Activated naive CD8-positive, alpha-beta T cell treated with anti-CD3 and anti-CD28 coated beads, Interleukin-2, amount 50 U/mL, for 24 hours (primary cell): ENCODE measurements at regions not wholly inside any gene's neighbourhood (a gene's known extent, or its start where the extent isn't known, plus 50 kb on each side); places are given as distances from the start of the nearest gene placed in this dataset.
A peak's percentile ranks its signal among the peaks of the same experiment; 100 is the strongest.

ENCODE experiments used
- ATAC-seq: fragments of 150-1000 bp; cut with Tn5 transposase; one replicate; pipeline ENCODE4 v1.10.0; 2021
- DNase-seq: peaks from one replicate; pipeline ENCODE4 v3.0.0; 2021
- H3K27ac Mint-ChIP-seq: one replicate; pipeline ENCODE4 v1.8.0; 2021; ENCODE audit warnings: mild to moderate bottlenecking, mixed read lengths
- H3K27me3 Mint-ChIP-seq: one replicate; pipeline ENCODE4 v1.8.0; 2021; ENCODE audit warnings: mixed read lengths
- H3K36me3 Mint-ChIP-seq: one replicate; pipeline ENCODE4 v1.8.0; 2021; ENCODE audit warnings: low read depth, mixed read lengths
- H3K4me1 Mint-ChIP-seq: one replicate; pipeline ENCODE4 v1.8.0; 2021; ENCODE audit warnings: mixed read lengths
- H3K4me3 Mint-ChIP-seq: one replicate; pipeline ENCODE4 v1.8.0; 2021; ENCODE audit warnings: mild to moderate bottlenecking, moderate library complexity, mixed read lengths
- H3K9me3 Mint-ChIP-seq: one replicate; pipeline ENCODE4 v1.8.0; 2021; ENCODE audit warnings: mixed read lengths

DNA sequence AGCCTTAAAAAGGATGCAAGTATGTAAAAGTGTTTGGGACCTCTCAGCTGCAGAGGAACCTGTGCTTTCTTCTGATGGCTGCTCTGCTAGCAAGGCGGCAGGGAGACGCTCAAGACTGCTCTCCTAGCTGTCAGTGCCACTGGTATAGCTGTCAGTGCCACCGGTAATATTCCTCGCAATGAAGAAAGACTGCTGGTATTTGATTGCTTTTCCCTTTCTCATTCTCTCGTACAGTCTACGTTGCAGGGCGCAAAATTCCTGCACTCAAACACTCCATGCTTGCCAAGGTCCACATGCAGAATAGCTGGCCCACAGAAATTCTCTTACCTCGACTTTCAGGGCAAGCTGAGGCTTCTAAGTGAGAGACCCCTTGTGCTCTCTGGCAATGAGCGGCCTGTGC, 432.6 kb upstream of the KLF6 start:
- peaks cover 8% of the 10 kb centered on the region for H3K9me3 Mint-ChIP-seq
- DNase-seq (no peak), ATAC-seq (no peak)
- peaks cover 7% of the 10 kb centered on the region for H3K27me3 Mint-ChIP-seq
- peaks cover 30% of the 10 kb centered on the region for H3K4me1 Mint-ChIP-seq
- no peak overlapping the region for H3K4me3 Mint-ChIP-seq
- H3K36me3 Mint-ChIP-seq: peaks cover 6% of the 10 kb centered on the region
- H3K27ac Mint-ChIP-seq: no peak overlapping the region

DNA sequence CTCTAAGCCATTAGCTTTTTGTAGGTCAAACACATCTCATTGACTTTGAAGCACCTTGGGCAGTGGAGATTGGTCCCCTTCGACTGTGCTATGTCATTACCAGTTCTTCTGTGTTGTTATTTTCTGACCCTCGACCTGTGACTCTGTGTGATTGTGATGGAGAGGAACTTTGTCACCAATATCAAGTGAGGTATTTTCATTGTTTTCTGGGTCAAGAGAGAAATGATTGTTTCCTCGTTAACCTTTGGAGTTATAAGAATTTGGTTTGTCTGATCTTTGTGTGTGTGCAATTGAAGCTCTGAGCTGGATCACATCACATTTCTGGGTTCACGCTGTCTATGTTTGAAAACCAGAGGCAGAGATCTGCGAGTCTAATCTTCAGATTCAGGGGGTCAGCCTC, 432.2 kb upstream of the KLF6 start:
- Mint-ChIP-seq H3K4me1 (peaks cover 30% of the 10 kb centered on the region), H3K27ac (no peak overlapping the region), H3K9me3 (peaks cover 8% of the 10 kb centered on the region), H3K4me3 (no peak overlapping the region), H3K36me3 (peaks cover 6% of the 10 kb centered on the region), H3K27me3 (peaks cover 7% of the 10 kb centered on the region)
- DNase-seq (no peak), ATAC-seq (no peak)

DNA sequence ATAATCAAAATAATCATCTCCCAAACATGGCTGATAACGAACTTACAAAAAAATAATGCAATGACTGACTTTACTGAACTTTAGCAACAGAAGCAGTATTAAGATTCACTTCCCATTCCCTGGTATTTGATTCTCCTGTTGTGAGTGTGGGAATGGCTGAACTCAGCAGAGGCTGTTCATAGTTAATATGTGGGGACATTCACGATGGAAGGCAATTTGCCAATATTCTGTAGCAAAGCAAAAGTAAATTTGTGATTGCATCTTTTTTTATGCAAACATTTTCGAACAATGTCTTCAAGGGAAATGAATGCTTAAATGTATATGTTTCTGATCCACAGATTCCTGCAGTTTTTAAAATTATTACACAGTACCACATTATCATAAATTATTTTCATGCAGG, 431.7 kb upstream of the KLF6 start:
- Mint-ChIP-seq H3K4me3 (no peak overlapping the region), H3K9me3 (peaks cover 8% of the 10 kb centered on the region), H3K27ac (peak overlapping the region; percentile 40), H3K4me1 (peaks cover 30% of the 10 kb centered on the region), H3K27me3 (peaks cover 7% of the 10 kb centered on the region), H3K36me3 (peaks cover 6% of the 10 kb centered on the region)
- ATAC-seq: no peak
- DNase-seq: no peak

DNA sequence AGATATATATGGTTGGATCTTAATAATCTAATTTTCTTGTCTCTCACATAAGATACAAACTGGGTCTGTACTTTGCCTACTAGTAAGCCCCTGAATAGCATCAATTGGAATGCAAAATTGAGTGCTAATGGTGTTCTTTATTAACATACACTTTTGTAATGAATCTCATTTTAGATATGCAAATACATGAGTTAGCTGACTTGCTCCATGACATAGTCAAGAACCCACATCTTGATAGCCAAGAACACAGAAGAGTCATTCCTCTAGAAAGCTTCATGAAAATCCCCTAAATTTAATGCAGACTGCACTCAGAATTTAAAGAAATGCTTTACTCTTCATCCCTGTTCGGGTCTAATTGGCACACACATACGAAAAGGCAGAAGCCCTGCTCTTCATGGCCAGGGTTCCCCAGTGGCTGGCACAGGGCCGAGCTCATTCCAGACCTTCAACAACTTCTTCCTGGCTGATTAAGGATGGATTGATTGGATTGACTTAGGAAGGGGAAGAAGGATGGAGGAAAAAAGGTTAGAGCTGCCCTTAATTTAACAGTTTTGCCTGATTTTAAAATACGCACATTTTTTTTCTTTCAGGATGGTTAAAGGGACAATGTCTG, 431.1 kb upstream of the KLF6 start:
- Mint-ChIP-seq H3K27ac (peak overlapping the region; percentile 40), H3K9me3 (peaks cover 8% of the 10 kb centered on the region), H3K36me3 (peaks cover 4% of the 10 kb centered on the region), H3K27me3 (peaks cover 7% of the 10 kb centered on the region), H3K4me1 (peaks cover 23% of the 10 kb centered on the region), H3K4me3 (no peak overlapping the region)
- no peak for DNase-seq
- ATAC-seq: no peak

DNA sequence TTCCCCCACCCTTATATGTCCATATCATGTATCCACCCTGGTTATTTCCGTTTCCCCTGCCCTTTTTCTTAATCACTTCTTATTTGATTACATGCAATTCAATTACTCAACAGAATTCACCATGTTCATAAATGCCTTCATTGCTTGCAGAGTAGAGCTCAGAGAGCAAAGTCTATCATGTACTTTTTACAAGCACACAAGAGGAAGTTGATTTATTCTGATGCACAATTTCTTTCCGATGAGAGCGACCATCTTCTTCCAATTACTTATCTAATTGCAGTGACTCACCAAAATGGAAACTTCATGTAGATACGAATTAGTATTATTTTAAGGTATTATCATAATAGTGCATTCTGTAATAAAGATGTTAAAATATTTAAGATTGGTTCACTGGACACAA, 430.5 kb upstream of the KLF6 start:
- H3K36me3 Mint-ChIP-seq: peaks cover under 1% of the 10 kb centered on the region

DNA sequence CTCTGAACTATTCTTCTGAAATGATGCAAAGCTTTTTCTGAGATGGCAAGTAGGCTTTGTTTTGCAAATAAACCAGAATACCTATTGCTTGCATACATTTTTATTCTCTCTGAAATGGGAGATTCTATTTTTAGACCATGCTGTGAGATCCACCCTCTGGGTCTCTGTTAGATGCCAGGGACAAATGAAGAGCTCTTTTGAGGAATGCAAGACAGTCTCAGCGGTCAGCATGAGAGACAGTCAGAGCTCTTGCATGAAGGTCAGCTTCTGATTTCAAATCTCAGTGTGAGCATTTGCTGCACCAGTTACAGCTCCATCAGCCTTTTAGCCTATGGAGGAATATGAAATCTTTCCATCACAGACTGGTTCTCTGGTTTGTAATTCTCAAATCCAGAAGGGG, 429.9 kb upstream of the KLF6 start:
- peaks cover 2% of the 10 kb centered on the region for H3K9me3 Mint-ChIP-seq
- H3K4me1 Mint-ChIP-seq: peaks cover 17% of the 10 kb centered on the region
- H3K36me3 Mint-ChIP-seq: no peaks in the 10 kb centered on the region
- ATAC-seq (no peak), DNase-seq (no peak)
- no peak overlapping the region for H3K4me3 Mint-ChIP-seq
- H3K27me3 Mint-ChIP-seq: peaks cover 7% of the 10 kb centered on the region
- no peak overlapping the region for H3K27ac Mint-ChIP-seq

More for the DNA sequence above, 430.5 kb upstream of the KLF6 start:
- Mint-ChIP-seq H3K4me3 (no peak overlapping the region), H3K27ac (no peak overlapping the region), H3K4me1 (peaks cover 18% of the 10 kb centered on the region), H3K9me3 (peaks cover 4% of the 10 kb centered on the region), H3K27me3 (peaks cover 7% of the 10 kb centered on the region)
- no peak for ATAC-seq
- no peak for DNase-seq

GRCh38 chr10:4213441-4213840, 428.4 kb upstream of the KLF6 start:
- H3K27me3 Mint-ChIP-seq: peaks cover 7% of the 10 kb centered on the region
- no peaks in the 10 kb centered on the region for H3K36me3 Mint-ChIP-seq
- no peak for DNase-seq
- no peak overlapping the region for H3K4me3 Mint-ChIP-seq
- peaks cover 17% of the 10 kb centered on the region for H3K4me1 Mint-ChIP-seq
- no peaks in the 10 kb centered on the region for H3K9me3 Mint-ChIP-seq
- H3K27ac Mint-ChIP-seq: no peak overlapping the region
- no peak for ATAC-seq

GRCh38 chr10:4212111-4212630, 427.2 kb upstream of the KLF6 start:
- peaks cover 10% of the 10 kb centered on the region for H3K27me3 Mint-ChIP-seq
- ATAC-seq: no peak
- H3K4me1 Mint-ChIP-seq: peaks cover 17% of the 10 kb centered on the region
- H3K4me3 Mint-ChIP-seq: no peak overlapping the region
- H3K9me3 Mint-ChIP-seq: no peaks in the 10 kb centered on the region
- H3K27ac Mint-ChIP-seq: no peak overlapping the region
- DNase-seq: no peak
- H3K36me3 Mint-ChIP-seq: no peaks in the 10 kb centered on the region

- no peak for ATAC-seq
- Mint-ChIP-seq H3K27ac (no peak overlapping the region), H3K4me1 (no peaks in the 10 kb centered on the region), H3K9me3 (no peaks in the 10 kb centered on the region), H3K4me3 (no peak overlapping the region), H3K27me3 (peaks cover 9% of the 10 kb centered on the region), H3K36me3 (no peaks in the 10 kb centered on the region)
- no peak for DNase-seq
Observed at GRCh38 chr10:4208499-4208898, 423.5 kb upstream of the KLF6 start.

DNA sequence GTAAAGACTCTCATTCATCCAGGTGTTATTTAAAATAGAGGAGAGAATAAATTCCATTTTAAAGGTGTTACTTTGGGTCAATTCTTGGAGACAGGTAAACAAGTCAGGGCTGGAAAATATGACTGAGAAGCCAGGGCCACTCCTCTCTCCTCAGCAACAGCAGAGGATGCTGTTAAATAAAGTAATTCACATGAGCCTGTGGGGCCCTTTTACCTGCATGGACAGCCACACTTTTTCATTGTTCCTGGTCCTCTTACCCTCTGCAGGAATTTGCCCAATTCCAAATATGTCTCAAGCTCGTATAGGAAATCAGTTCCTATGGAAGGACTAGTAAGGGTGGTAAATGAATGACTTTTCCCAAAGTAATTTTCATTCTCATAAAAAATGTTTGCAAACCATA, 420.1 kb upstream of the KLF6 start:
- ATAC-seq (no peak), DNase-seq (no peak)
- H3K27me3 Mint-ChIP-seq: peaks cover 9% of the 10 kb centered on the region
- H3K36me3 Mint-ChIP-seq: no peaks in the 10 kb centered on the region
- H3K27ac Mint-ChIP-seq: no peak overlapping the region
- H3K4me1 Mint-ChIP-seq: no peaks in the 10 kb centered on the region
- H3K4me3 Mint-ChIP-seq: no peak overlapping the region
- H3K9me3 Mint-ChIP-seq: no peaks in the 10 kb centered on the region

DNA sequence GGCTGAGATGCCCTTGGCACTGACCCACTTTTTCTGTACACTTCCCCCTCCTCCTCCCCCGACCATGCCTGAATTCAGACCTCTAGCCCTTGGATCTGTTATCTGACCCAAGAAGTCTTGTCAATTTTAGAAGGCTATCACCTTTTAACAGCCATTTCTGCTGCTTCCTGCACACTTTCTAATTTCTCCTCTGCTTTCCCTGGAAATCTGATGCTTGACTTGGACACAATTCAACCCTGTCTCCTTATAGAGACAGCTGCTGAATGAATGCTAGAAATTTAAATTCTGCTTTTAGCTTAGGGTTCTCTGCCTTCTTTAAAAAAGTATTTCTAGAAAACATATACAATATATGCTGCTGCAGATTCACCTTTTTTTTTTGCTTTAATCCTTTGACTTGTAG, 417.9 kb upstream of the KLF6 start:
- Mint-ChIP-seq H3K27ac (no peak overlapping the region), H3K27me3 (peaks cover 3% of the 10 kb centered on the region), H3K9me3 (no peaks in the 10 kb centered on the region), H3K36me3 (no peaks in the 10 kb centered on the region), H3K4me3 (no peak overlapping the region), H3K4me1 (no peaks in the 10 kb centered on the region)
- DNase-seq (no peak), ATAC-seq (no peak)

- no peak overlapping the region for H3K27ac Mint-ChIP-seq
- H3K27me3 Mint-ChIP-seq: peaks cover 1% of the 10 kb centered on the region
- ATAC-seq (no peak), DNase-seq (no peak)
- H3K36me3 Mint-ChIP-seq: no peaks in the 10 kb centered on the region
- H3K4me3 Mint-ChIP-seq: no peak overlapping the region
- H3K9me3 Mint-ChIP-seq: no peaks in the 10 kb centered on the region
- peaks cover under 1% of the 10 kb centered on the region for H3K4me1 Mint-ChIP-seq
Observed at GRCh38 chr10:4201866-4202825, 417.1 kb upstream of the KLF6 start.

GRCh38 chr10:4199196-4199595, 414.2 kb upstream of the KLF6 start:
- no peaks in the 10 kb centered on the region for H3K36me3 Mint-ChIP-seq

DNA sequence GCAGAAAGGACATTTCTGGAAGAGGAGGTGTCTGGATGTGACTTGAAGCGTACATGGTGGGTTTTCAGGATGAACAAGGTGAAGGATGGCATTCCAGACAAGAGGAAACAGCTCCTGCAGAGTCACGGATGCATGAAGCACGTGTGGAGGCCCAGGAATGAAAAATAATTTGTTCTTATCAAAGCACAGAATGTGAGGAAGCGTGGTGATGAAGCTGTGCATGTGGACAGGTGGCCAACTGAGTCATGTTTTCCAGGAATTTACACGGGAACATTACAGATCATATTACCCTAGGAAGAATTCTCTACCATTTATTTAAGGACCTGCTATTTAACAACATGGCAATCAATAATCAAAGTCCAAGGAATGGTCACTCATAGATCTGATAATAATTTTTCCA, 413.2 kb upstream of the KLF6 start:
- ATAC-seq (no peak), DNase-seq (no peak)
- Mint-ChIP-seq H3K4me3 (no peak overlapping the region), H3K27me3 (no peaks in the 10 kb centered on the region), H3K9me3 (no peaks in the 10 kb centered on the region), H3K36me3 (no peaks in the 10 kb centered on the region), H3K27ac (no peak overlapping the region), H3K4me1 (peaks cover 8% of the 10 kb centered on the region)

More at GRCh38 chr10:4199196-4199595, 414.2 kb upstream of the KLF6 start:
- Mint-ChIP-seq H3K27me3 (no peaks in the 10 kb centered on the region), H3K9me3 (no peaks in the 10 kb centered on the region), H3K4me3 (no peak overlapping the region), H3K4me1 (peaks cover 8% of the 10 kb centered on the region), H3K27ac (no peak overlapping the region)
- DNase-seq (no peak), ATAC-seq (no peak)

GRCh38 chr10:4197676-4198075, 412.7 kb upstream of the KLF6 start:
- no peaks in the 10 kb centered on the region for H3K36me3 Mint-ChIP-seq
- H3K27ac Mint-ChIP-seq: no peak overlapping the region
- peaks cover 8% of the 10 kb centered on the region for H3K4me1 Mint-ChIP-seq
- ATAC-seq (no peak), DNase-seq (no peak)
- H3K27me3 Mint-ChIP-seq: no peaks in the 10 kb centered on the region
- no peak overlapping the region for H3K4me3 Mint-ChIP-seq
- no peaks in the 10 kb centered on the region for H3K9me3 Mint-ChIP-seq
